H9 (cell line): ENCODE measurements at regions not wholly inside any gene's neighbourhood (a gene's known extent, or its start where the extent isn't known, plus 50 kb on each side); places are given as distances from the start of the nearest gene placed in this dataset.

Source experiments
- DNase-seq: peaks from one replicate; pipeline ENCODE4 v3.0.0-alpha.2; 2017
- H2AFZ ChIP-seq: one replicate; pipeline ENCODE4 v1.6.1; 2013; ENCODE audit warnings: mild to moderate bottlenecking, low read length, control low read depth, moderate library complexity
- H2AK5ac ChIP-seq: 2 replicates; pipeline ENCODE4 v1.6.1; 2013; ENCODE audit warnings: low read length, control low read depth, mixed read lengths; ENCODE audit not compliant: insufficient read length
- H2BK120ac ChIP-seq: one replicate; pipeline ENCODE4 v1.6.1; 2013; ENCODE audit warnings: low read depth, mild to moderate bottlenecking, low read length, control low read depth, inconsistent platforms; ENCODE audit not compliant: poor library complexity, severe bottlenecking
- H2BK12ac ChIP-seq: 2 replicates; pipeline ENCODE4 v1.6.1; 2013; ENCODE audit warnings: low read length, control low read depth, mixed read lengths, low read depth; ENCODE audit not compliant: insufficient read length
- H2BK15ac ChIP-seq: 2 replicates; pipeline ENCODE4 v1.6.1; 2013; ENCODE audit warnings: low read depth, low read length, control low read depth
- H2BK20ac ChIP-seq: one replicate; pipeline ENCODE4 v1.6.1; 2013; ENCODE audit warnings: low read depth, mild to moderate bottlenecking, low read length, control low read depth, inconsistent platforms; ENCODE audit not compliant: poor library complexity, severe bottlenecking
- H2BK5ac ChIP-seq: 2 replicates; pipeline ENCODE4 v1.6.1; 2013; ENCODE audit warnings: low read length, control low read depth, mixed read lengths; ENCODE audit not compliant: insufficient read length
- H3K14ac ChIP-seq: 2 replicates; pipeline ENCODE4 v1.6.1; 2013; ENCODE audit warnings: low read length, control low read depth; ENCODE audit not compliant: insufficient read depth
- H3K18ac ChIP-seq: 2 replicates; pipeline ENCODE4 v1.6.1; 2013; ENCODE audit warnings: low read depth, mild to moderate bottlenecking, mixed read lengths, low read length, control low read depth; ENCODE audit not compliant: insufficient read length
- H3K23ac ChIP-seq: 2 replicates; pipeline ENCODE4 v1.6.1; 2013; ENCODE audit warnings: low read length, control low read depth, mixed read lengths, low read depth; ENCODE audit not compliant: insufficient read length
- H3K23me2 ChIP-seq: 2 replicates; pipeline ENCODE4 v1.6.1; 2013; ENCODE audit warnings: low read depth, mild to moderate bottlenecking, mixed read lengths, low read length, control low read depth; ENCODE audit not compliant: insufficient read length, poor library complexity, severe bottlenecking
- H3K27ac ChIP-seq: 2 replicates; pipeline ENCODE4 v1.5.1; 2013; ENCODE audit warnings: low read length, control low read depth, mixed read lengths, low read depth; ENCODE audit not compliant: insufficient read length
- H3K27me3 ChIP-seq: 2 replicates; pipeline ENCODE4 v1.6.1; 2013; ENCODE audit warnings: low read length, control low read depth, inconsistent platforms; ENCODE audit not compliant: insufficient read depth
- H3K4ac ChIP-seq: 2 replicates; pipeline ENCODE4 v1.6.1; 2013; ENCODE audit warnings: low read depth, mild to moderate bottlenecking, control low read depth, inconsistent platforms, low read length, moderate library complexity
- H3K4me1 ChIP-seq: 2 replicates; pipeline ENCODE4 v1.6.1; 2013; ENCODE audit warnings: low read length, control low read depth, inconsistent platforms; ENCODE audit not compliant: insufficient read depth
- H3K4me2 ChIP-seq: 2 replicates; pipeline ENCODE4 v1.6.1; 2013; ENCODE audit warnings: low read length, control low read depth, mixed read lengths; ENCODE audit not compliant: insufficient read length, insufficient read depth
- H3K56ac ChIP-seq: 2 replicates; pipeline ENCODE4 v1.6.1; 2013; ENCODE audit warnings: low read depth, mild to moderate bottlenecking, mixed read lengths, low read length, control low read depth; ENCODE audit not compliant: insufficient read length
- H3K79me1 ChIP-seq: 2 replicates; pipeline ENCODE4 v1.6.1; 2013; ENCODE audit warnings: low read depth, mild to moderate bottlenecking, moderate library complexity, low read length, control low read depth, inconsistent platforms; ENCODE audit not compliant: insufficient read depth, poor library complexity, severe bottlenecking
- H3K79me2 ChIP-seq: 2 replicates; pipeline ENCODE4 v1.6.1; 2013; ENCODE audit warnings: low read length, control low read depth, inconsistent platforms; ENCODE audit not compliant: insufficient read depth
- H3K9ac ChIP-seq: 2 replicates; pipeline ENCODE4 v1.6.1; 2013; ENCODE audit warnings: low read length, control low read depth, mixed read lengths; ENCODE audit not compliant: insufficient read length; ENCODE audit errors: extremely low read depth
- H3K9me3 ChIP-seq: one replicate; pipeline ENCODE4 v1.6.1; 2013; ENCODE audit warnings: low read depth, low read length, inconsistent platforms; ENCODE audit not compliant: control insufficient read depth
- H3T11ph ChIP-seq: one replicate; pipeline ENCODE4 v1.6.1; 2013; ENCODE audit warnings: mild to moderate bottlenecking, low read length, control low read depth, inconsistent platforms
- H4K20me1 ChIP-seq: one replicate; pipeline ENCODE4 v1.6.1; 2013; ENCODE audit not compliant: control insufficient read depth, insufficient read length, insufficient read depth
- H4K5ac ChIP-seq: 2 replicates; pipeline ENCODE4 v1.6.1; 2013; ENCODE audit warnings: low read depth, mild to moderate bottlenecking, mixed read lengths, low read length, control low read depth; ENCODE audit not compliant: insufficient read length
- H4K8ac ChIP-seq: replicated peaks from 2 replicates; pipeline ENCODE4 v1.6.1; 2013; ENCODE audit warnings: low read length, control low read depth, mixed read lengths, low read depth; ENCODE audit not compliant: insufficient read length
- H4K91ac ChIP-seq: 2 replicates; pipeline ENCODE4 v1.6.1; 2013; ENCODE audit warnings: low read depth, mild to moderate bottlenecking, moderate library complexity, mixed read lengths, low read length, control low read depth; ENCODE audit not compliant: insufficient read length
- H3K27ac Mint-ChIP-seq, 3 experiments: 2 replicates in 2 of 3; 3 replicates in 1 of 3; pipeline ENCODE4 v1.8.0; 2020 to 2021; ENCODE audit warnings: mixed read lengths in 3 of 3, mild to moderate bottlenecking in 1 of 3, moderate library complexity in 1 of 3
- H3K27me3 Mint-ChIP-seq: 2 replicates; pipeline ENCODE4 v1.8.0; 2021; ENCODE audit warnings: low read depth, mild to moderate bottlenecking, moderate library complexity, mixed read lengths
- H3K36me3 Mint-ChIP-seq, 3 experiments: 2 replicates in 2 of 3; 3 replicates in 1 of 3; pipeline ENCODE4 v1.8.0; 2020 to 2021; ENCODE audit warnings: low read depth in 3 of 3, mixed read lengths in 3 of 3; ENCODE audit not compliant: insufficient read depth in 1 of 3
- H3K4me1 Mint-ChIP-seq, 2 experiments: 2 replicates each; pipeline ENCODE4 v1.8.0; 2020; ENCODE audit warnings: mixed read lengths in 2 of 2
- H3K4me3 Mint-ChIP-seq, 2 experiments: 2 replicates in 1 of 2; 3 replicates in 1 of 2; pipeline ENCODE4 v1.8.0; 2020 to 2021; ENCODE audit warnings: mild to moderate bottlenecking in 2 of 2, mixed read lengths in 2 of 2, moderate library complexity in 1 of 2
- H3K9me3 Mint-ChIP-seq, 2 experiments: 2 replicates in 1 of 2; 3 replicates in 1 of 2; pipeline ENCODE4 v1.8.0; 2020; ENCODE audit warnings: mild to moderate bottlenecking in 2 of 2, mixed read lengths in 2 of 2, moderate library complexity in 1 of 2
- CTCF ChIP-seq: fragments of 200-600 bp; sonication (generic); conservative IDR thresholded peaks from 3 replicates; pipeline ENCODE4 v1.8.0; 2021; ENCODE audit warnings: antibody characterized with exemption, mild to moderate bottlenecking
- WGBS: extraction: QIAGEN DNeasy Blood & Tissue Kit; methylation state at CpG from one replicate; pipeline ENCODE4 v1.1.7; 2013; ENCODE audit warnings: missing lambda C conversion rate, low lambda C conversion rate, mixed read lengths; ENCODE audit not compliant: insufficient read length; ENCODE audit errors: extremely low coverage; 5-methylcytosine and 5-hydroxymethylcytosine counted together

GRCh38 chr17:72318131-72318530 lies 197.3 kb downstream of the SOX9 start:
- no peak overlapping the region for H4K8ac ChIP-seq
- no CpG with 5 or more reads among the region's 5 CpGs for WGBS
- no peak overlapping the region for H3K27ac ChIP-seq
- no peak for TF ChIP-seq CTCF
- Mint-ChIP-seq H3K27ac (no peak overlapping the region; a peak in 1 of 7 replicates), H3K4me1 (peaks cover 3 to 7% of the 10 kb centered on the region in 2 experiments), H3K27me3 (peaks cover 6% of the 10 kb centered on the region), H3K9me3 (no peaks in the 10 kb centered on the region; a peak in 2 of 5 replicates), H3K36me3 (no peaks in the 10 kb centered on the region), H3K4me3 (no peak overlapping the region)
- no peak overlapping the region for H2BK12ac ChIP-seq
- no peak overlapping the region for H4K91ac ChIP-seq
- no peak overlapping the region for H3K18ac ChIP-seq
- H3K4ac ChIP-seq = no peak overlapping the region
- no peaks in the 10 kb centered on the region for H4K20me1 ChIP-seq
- no peak overlapping the region for H3T11ph ChIP-seq
- H2BK15ac ChIP-seq = no peak overlapping the region
- H3K27me3 ChIP-seq = no peaks in the 10 kb centered on the region
- no peak overlapping the region for H2BK5ac ChIP-seq
- no peak overlapping the region for H3K9ac ChIP-seq
- no peaks in the 10 kb centered on the region for H3K9me3 ChIP-seq
- H4K5ac ChIP-seq = no peak overlapping the region
- H3K23ac ChIP-seq = no peak overlapping the region
- no peak overlapping the region for H2AFZ ChIP-seq
- no peak overlapping the region for H2AK5ac ChIP-seq
- H3K56ac ChIP-seq = no peak overlapping the region
- H3K79me1 ChIP-seq = no peaks in the 10 kb centered on the region
- H3K4me2 ChIP-seq = no peak overlapping the region
- no peaks in the 10 kb centered on the region for H3K4me1 ChIP-seq
- H3K23me2 ChIP-seq = no peaks in the 10 kb centered on the region
- no peak overlapping the region for H2BK120ac ChIP-seq
- H2BK20ac ChIP-seq = no peak overlapping the region
- DNase-seq = no peak
- no peaks in the 10 kb centered on the region for H3K79me2 ChIP-seq
- no peak overlapping the region for H3K14ac ChIP-seq
